Lower leg skin (tissue), 3 donors: ENCODE measurements at regions not wholly inside any gene's neighbourhood (a gene's known extent, or its start where the extent isn't known, plus 50 kb on each side); places are given as distances from the start of the nearest gene placed in this dataset.

Experiments used
- CTCF ChIP-seq, 3 donors: fragments of 450-650 bp; IDR thresholded peaks; one replicate each; pipeline ENCODE4 v1.5.1; 2016; ENCODE audit warnings: antibody characterized with exemption in 3 of 3, mild to moderate bottlenecking in 3 of 3, moderate library complexity in 2 of 3
- POLR2A ChIP-seq, 2 donors: fragments of 450-650 bp; IDR thresholded peaks; one replicate each; pipeline ENCODE4 v1.6.1; 2016 to 2017; ENCODE audit warnings: antibody characterized with exemption in 2 of 2, mild to moderate bottlenecking in 1 of 2, moderate library complexity in 1 of 2

- TF ChIP-seq CTCF (IDR thresholded peaks at IDR 0.05) (no peak), POLR2A (IDR thresholded peaks at IDR 0.05) (no peak)
Observed at GRCh38 chr5:155905364-155905763, 421.6 kb upstream of the SGCD start.
